Transverse colon (tissue), 4 donors: ENCODE measurements at regions not wholly inside any gene's neighbourhood (a gene's known extent, or its start where the extent isn't known, plus 50 kb on each side); places are given as distances from the start of the nearest gene placed in this dataset.

ENCODE experiments used
- DNase-seq: peaks from one replicate; pipeline ENCODE4 v3.0.0-alpha.2; 2019
- H3K27ac ChIP-seq, 4 donors: fragments of 200-600 bp; sonication (generic); 2 replicates each; pipeline ENCODE4 v1.5.1; 2016 to 2018; ENCODE audit warnings: inconsistent platforms in 4 of 4
- H3K27me3 ChIP-seq: fragments of 200-600 bp; sonication (generic); 2 replicates; pipeline ENCODE4 v1.5.1; 2017; ENCODE audit warnings: inconsistent platforms
- H3K36me3 ChIP-seq, 4 donors: fragments of 200-600 bp; sonication (generic); 2 replicates each; pipeline ENCODE4 v1.5.1; 2017 to 2019; ENCODE audit warnings: inconsistent platforms in 4 of 4
- H3K4me1 ChIP-seq, 4 donors: fragments of 200-600 bp; sonication (generic); 2 replicates each; pipeline ENCODE4 v1.5.1; 2017 to 2020; ENCODE audit warnings: inconsistent platforms in 4 of 4
- H3K4me3 ChIP-seq, 4 donors: fragments of 200-600 bp; sonication (generic); 1 replicate in 1 of 4; 2 replicates in 3 of 4; pipeline versions ENCODE4 v1.5.1 to v1.6.1; 2017 to 2019; ENCODE audit warnings: inconsistent platforms in 4 of 4
- H3K9me3 ChIP-seq, 2 donors: fragments of 200-600 bp; sonication (generic); 2 replicates each; pipeline ENCODE4 v1.5.1; 2017 to 2019; ENCODE audit warnings: inconsistent platforms in 2 of 2
- CTCF ChIP-seq, 5 experiments: fragments of 200-600 bp in 3 of 5; fragments of 450-650 bp in 2 of 5; sonication (generic) in 3 of 5; IDR thresholded peaks; 1 replicate in 2 of 5; 2 replicates in 3 of 5; pipeline ENCODE4 v1.5.1; 2016 to 2017; ENCODE audit warnings: antibody characterized with exemption in 5 of 5, inconsistent platforms in 3 of 5, mild to moderate bottlenecking in 2 of 5, moderate library complexity in 1 of 5
- EP300 ChIP-seq: sonication (generic); formaldehyde crosslinking; IDR thresholded peaks from one replicate; pipeline ENCODE4 v1.6.1; 2017; ENCODE audit warnings: antibody characterized with exemption, low read depth
- POLR2A ChIP-seq: fragments of 450-650 bp; IDR thresholded peaks from one replicate; pipeline ENCODE4 v1.6.1; 2016; ENCODE audit warnings: antibody characterized with exemption, mild to moderate bottlenecking, moderate library complexity
- POLR2AphosphoS5 ChIP-seq, 3 donors: sonication (generic); formaldehyde crosslinking; IDR thresholded peaks; one replicate each; pipeline ENCODE4 v1.6.1; 2016; ENCODE audit warnings: antibody characterized with exemption in 3 of 3
- WGBS, 2 donors: methylation state at CpG; one replicate each; pipeline ENCODE4 v1.1.5; 2018; ENCODE audit warnings: low coverage in 1 of 2; 5-methylcytosine and 5-hydroxymethylcytosine counted together
- in situ Hi-C, 4 donors: fragments of 200-750 bp; cut with MboI; loops; one replicate each; pipeline versions ENCODE4 v1.15.0 to v1.15.1; 2017; ENCODE audit warnings: low sequenced_read_pairs in 3 of 4, low pct_ligation_motif_present in 1 of 4, low pct_unique_long_range_greater_than_20kb in 1 of 4
- intact Hi-C: fragments of 100-400 bp; cut with DNase I; formaldehyde crosslinking; loops from one replicate; pipeline ENCODE4 v1.15.1; 2023; ENCODE audit warnings: low total_unique reads

- 25 to 56% methylated on average over 1 of the region's 1 CpG for WGBS, 2 donors
- TF ChIP-seq CTCF (IDR thresholded peaks at IDR 0.05), result no peak
- no peak for TF ChIP-seq POLR2A
- TF ChIP-seq POLR2AphosphoS5 (IDR thresholded peaks at IDR 0.05), result no peak
- no peak for TF ChIP-seq EP300
- Histone ChIP-seq H3K4me1 (no peaks in the 10 kb centered on the region), H3K9me3 (no peaks in the 10 kb centered on the region), H3K27me3 (no peaks in the 10 kb centered on the region), H3K27ac (no peak overlapping the region), H3K4me3 (no peak overlapping the region), H3K36me3 (no peaks in the 10 kb centered on the region)
- intact Hi-C loops (no loop called here), in situ Hi-C loops (no loop called here)
- no peak for DNase-seq
Observed at GRCh38 chr2:183868707-183869106, 729.6 kb upstream of the ZNF804A start.

- H3K27me3 ChIP-seq, result no peaks in the 10 kb centered on the region
- no peaks in the 10 kb centered on the region for H3K4me1 ChIP-seq
- in situ Hi-C loops, result no loop called here
- no peak for TF ChIP-seq POLR2A
- no peaks in the 10 kb centered on the region for H3K9me3 ChIP-seq
- DNase-seq, result no peak
- H3K36me3 ChIP-seq, result no peaks in the 10 kb centered on the region
- no peak overlapping the region for H3K27ac ChIP-seq
- no peak overlapping the region for H3K4me3 ChIP-seq
- intact Hi-C loops, result no loop called here
Observed at GRCh38 chr2:183872131-183872530, 726.2 kb upstream of the ZNF804A start.

- 84 to 94% methylated on average over 1 of the region's 1 CpG for WGBS, 2 donors
- no peaks in the 10 kb centered on the region for H3K27me3 ChIP-seq
- no peak for DNase-seq
- no peak overlapping the region for H3K4me3 ChIP-seq
- intact Hi-C loops, result no loop called here
- H3K36me3 ChIP-seq, result no peaks in the 10 kb centered on the region
- no peak overlapping the region for H3K27ac ChIP-seq
- no peaks in the 10 kb centered on the region for H3K4me1 ChIP-seq
- in situ Hi-C loops, result no loop called here
- TF ChIP-seq EP300, result no peak
- TF ChIP-seq POLR2AphosphoS5 (IDR thresholded peaks at IDR 0.05), result no peak
- TF ChIP-seq CTCF (IDR thresholded peaks at IDR 0.05), result no peak
- TF ChIP-seq POLR2A, result no peak
- H3K9me3 ChIP-seq, result no peaks in the 10 kb centered on the region
Observed at GRCh38 chr2:183881978-183882377, 716.4 kb upstream of the ZNF804A start.

GRCh38 chr2:183892315-183892941, 705.9 kb upstream of the ZNF804A start:
- Histone ChIP-seq H3K36me3 (no peaks in the 10 kb centered on the region), H3K4me3 (no peak overlapping the region), H3K27me3 (no peaks in the 10 kb centered on the region), H3K4me1 (no peaks in the 10 kb centered on the region), H3K27ac (no peak overlapping the region), H3K9me3 (no peaks in the 10 kb centered on the region)
- in situ Hi-C loops (no loop called here), intact Hi-C loops (no loop called here)
- DNase-seq, result no peak
- WGBS, 2 donors, result 95% methylated on average over 30 of the region's 31 CpGs; no CpG with 5 or more reads in 1 of the 2 donors
- no peak for TF ChIP-seq POLR2A
- TF ChIP-seq EP300, result no peak
- no peak for TF ChIP-seq POLR2AphosphoS5 (IDR thresholded peaks at IDR 0.05)
- TF ChIP-seq CTCF (IDR thresholded peaks at IDR 0.05), result no peak

- H3K36me3 ChIP-seq, result no peaks in the 10 kb centered on the region
- no peak for DNase-seq
- H3K9me3 ChIP-seq, result no peaks in the 10 kb centered on the region
- intact Hi-C loops (no loop called here), in situ Hi-C loops (no loop called here)
- TF ChIP-seq POLR2AphosphoS5 (IDR thresholded peaks at IDR 0.05) (no peak), EP300 (no peak), POLR2A (no peak), CTCF (IDR thresholded peaks at IDR 0.05) (no peak)
- H3K27ac ChIP-seq, result no peak overlapping the region
- no peaks in the 10 kb centered on the region for H3K27me3 ChIP-seq
- no peaks in the 10 kb centered on the region for H3K4me1 ChIP-seq
- whole genome bisulfite sequencing, 2 donors, result 80% methylated on average over 1 of the region's 1 CpG
- no peak overlapping the region for H3K4me3 ChIP-seq
Observed at GRCh38 chr2:183898641-183899040, 699.7 kb upstream of the ZNF804A start.
